ENCODE measurements at regions not wholly inside any gene's neighbourhood (a gene's known extent, or its start where the extent isn't known, plus 50 kb on each side); places are given as distances from the start of the nearest gene placed in this dataset.

- H3K4me3 ChIP-seq (ENCODE audit: low read depth, low read length), result no peak overlapping the region
- DNase-seq (ENCODE audit: low read depth), result no peak
- no peak for TF ChIP-seq CTCF (IDR thresholded peaks at IDR 0.05; ENCODE audit: control insufficient read depth, extremely low read depth, insufficient read depth)
Measured at GRCh38 chr9:13769006-13769405, 489.5 kb upstream of the MPDZ start.

DNA sequence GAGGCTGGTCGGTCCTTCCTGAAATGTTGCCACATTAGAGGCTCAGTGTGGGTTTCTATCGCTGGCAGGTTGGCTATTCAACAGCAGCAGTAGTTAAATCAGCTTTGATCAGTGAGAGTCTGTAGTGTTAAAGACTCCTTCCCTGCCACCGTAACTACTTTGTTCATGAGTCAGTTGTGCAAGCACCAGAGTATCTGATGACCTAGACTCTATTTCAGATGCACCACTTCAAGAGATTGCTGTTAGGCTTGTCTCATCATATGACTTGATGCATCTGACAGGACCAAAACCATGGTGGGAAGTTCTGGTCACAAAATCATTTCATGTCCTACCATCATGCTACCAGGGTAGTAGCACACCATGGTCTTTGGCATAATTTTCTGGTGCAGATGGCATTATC is 482.7 kb upstream of the MPDZ start:
- DNase-seq (ENCODE audit: low read depth), result no peak
- no peak for TF ChIP-seq CTCF (IDR thresholded peaks at IDR 0.05; ENCODE audit: control insufficient read depth, extremely low read depth, insufficient read depth)
- no peak overlapping the region for H3K4me3 ChIP-seq (ENCODE audit: low read depth, low read length)

DNA sequence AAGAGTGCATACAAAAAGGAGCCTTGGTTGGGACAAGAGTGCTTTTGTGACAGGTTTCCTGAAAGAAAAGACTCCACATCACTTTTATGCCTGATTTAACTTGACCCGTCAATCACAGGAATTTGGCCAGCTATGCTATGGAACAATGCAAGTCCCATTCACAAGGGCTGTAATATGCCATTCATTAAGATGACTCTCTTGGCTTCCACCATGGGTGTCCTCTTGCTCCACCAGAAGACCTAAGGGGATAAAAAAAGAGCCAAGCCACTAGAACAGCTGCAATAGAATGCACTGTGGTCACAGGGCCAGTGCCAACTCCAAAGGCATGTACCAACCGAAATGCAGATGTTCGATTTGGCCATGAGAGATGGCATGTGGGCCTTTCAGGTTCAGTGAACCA is 480.1 kb upstream of the MPDZ start:
- no peak for TF ChIP-seq CTCF (IDR thresholded peaks at IDR 0.05; ENCODE audit: control insufficient read depth, extremely low read depth, insufficient read depth)
- no peak for DNase-seq (ENCODE audit: low read depth)
- no peak overlapping the region for H3K4me3 ChIP-seq (ENCODE audit: low read depth, low read length)

- H3K4me3 ChIP-seq (ENCODE audit: low read depth, low read length), result no peak overlapping the region
- DNase-seq (ENCODE audit: low read depth), result no peak
- no peak for TF ChIP-seq CTCF (IDR thresholded peaks at IDR 0.05; ENCODE audit: control insufficient read depth, extremely low read depth, insufficient read depth)
Measured at GRCh38 chr9:13758936-13759335, 479.4 kb upstream of the MPDZ start.

- DNase-seq (ENCODE audit: low read depth), result no peak
- no peak for TF ChIP-seq CTCF (IDR thresholded peaks at IDR 0.05; ENCODE audit: control insufficient read depth, extremely low read depth, insufficient read depth)
- H3K4me3 ChIP-seq (ENCODE audit: low read depth, low read length), result no peak overlapping the region
Measured at GRCh38 chr9:13756943-13757342, 477.5 kb upstream of the MPDZ start.

DNA sequence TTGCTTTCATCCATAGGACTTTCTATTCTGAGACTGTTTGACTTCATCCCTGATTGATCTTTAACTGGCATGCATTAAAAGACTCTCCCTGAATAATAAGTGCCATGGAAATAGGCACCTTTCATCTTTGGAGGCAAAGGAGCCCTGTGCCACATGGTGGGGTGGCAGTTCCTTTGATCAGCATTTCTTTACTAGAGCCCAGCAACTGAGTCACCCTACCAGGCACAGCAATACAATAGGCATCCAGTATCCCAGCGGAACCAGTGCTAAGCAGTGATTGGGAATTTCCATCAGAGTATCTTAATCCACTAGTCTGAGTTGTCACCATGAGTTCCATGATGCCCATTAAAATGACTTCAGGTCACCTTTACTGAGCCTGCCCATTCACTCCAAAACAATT is 476.1 kb upstream of the MPDZ start:
- no peak for TF ChIP-seq CTCF (IDR thresholded peaks at IDR 0.05; ENCODE audit: control insufficient read depth, extremely low read depth, insufficient read depth)
- DNase-seq (ENCODE audit: low read depth), result no peak
- no peak overlapping the region for H3K4me3 ChIP-seq (ENCODE audit: low read depth, low read length)

DNA sequence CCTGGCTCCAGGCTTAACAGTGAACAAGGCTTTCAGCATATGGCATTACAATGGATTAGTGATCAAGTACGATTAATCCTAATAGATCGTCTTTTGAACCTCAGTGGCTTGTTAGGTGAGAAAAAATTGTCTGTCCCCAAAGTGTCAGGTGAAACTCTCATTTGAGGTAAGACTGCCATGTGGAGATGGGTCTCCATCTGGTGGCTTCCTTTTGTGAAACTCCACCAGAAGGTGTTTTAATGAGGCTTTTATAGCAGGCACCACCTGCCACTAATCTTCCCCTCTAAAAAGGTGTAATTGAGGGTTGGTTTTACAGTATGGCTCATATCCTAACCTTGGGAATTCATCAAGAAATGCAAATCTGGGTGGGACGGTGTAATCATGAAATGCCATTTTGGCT is 471.1 kb upstream of the MPDZ start:
- no peak for DNase-seq (ENCODE audit: low read depth)
- no peak overlapping the region for H3K4me3 ChIP-seq (ENCODE audit: low read depth, low read length)
- no peak for TF ChIP-seq CTCF (IDR thresholded peaks at IDR 0.05; ENCODE audit: control insufficient read depth, extremely low read depth, insufficient read depth)
